A549 (cell line): ENCODE measurements at regions not wholly inside any gene's neighbourhood (a gene's known extent, or its start where the extent isn't known, plus 50 kb on each side); places are given as distances from the start of the nearest gene placed in this dataset.
"Not testable (repeated sequence)": the region's sequence is repeated elsewhere in the genome, so short reads cannot be mapped to it uniquely, and the experiment has no call there.

Experiments used
- ATAC-seq, 2 experiments: fragments of 200-7000 bp in 1 of 2; fragments of >200 bp in 1 of 2; cut with Nextera tagmentation in 1 of 2; cut with Tn5 transposase in 1 of 2; 3 replicates each; pipeline versions ENCODE4 v1.8.0 to v1.9.1; 2018 to 2020; ENCODE audit warnings: mild to moderate bottlenecking in 1 of 2, moderate library complexity in 1 of 2
- CTCF ChIA-PET: fragments of 300-600 bp; sonication (Branson Sonifier 250); formaldehyde crosslinking; extraction: SDS; loops from one replicate; lab custom pipeline; 2021; ENCODE audit warnings: antibody characterized with exemption, inconsistent platforms; lab: Yijun Ruan, JAX
- POLR2A ChIA-PET: fragments of 350-600 bp; formaldehyde crosslinking; extraction: SDS; loops from one replicate; lab custom pipeline; 2021; ENCODE audit warnings: antibody characterized with exemption, inconsistent platforms; lab: Yijun Ruan, JAX
- DNase-seq, 2 experiments: peaks; one replicate each; pipeline versions ENCODE4 v3.0.0 to v3.0.0-alpha.2; 2011 to 2016; ENCODE audit warnings: low read depth in 1 of 2, low spot score in 1 of 2
- FAIRE-seq: peaks from 2 replicates; lab custom pipeline; 2011; peaks lifted over from hg19 to GRCh38; lab: Jason Lieb, UNC
- H3K27ac ChIP-seq, 2 experiments: fragments of >200 bp; sonication (Bioruptor Twin); formaldehyde crosslinking; 3 replicates each; pipeline ENCODE4 v1.5.1; 2016 to 2017
- H3K4me1 ChIP-seq: fragments of >200 bp; sonication (Bioruptor Twin); formaldehyde crosslinking; 3 replicates; pipeline ENCODE4 v1.6.1; 2016
- H3K4me2 ChIP-seq: fragments of >200 bp; sonication (Bioruptor Twin); formaldehyde crosslinking; 3 replicates; pipeline ENCODE4 v1.6.1; 2016
- H3K4me3 ChIP-seq: fragments of >200 bp; sonication (Bioruptor Twin); formaldehyde crosslinking; 3 replicates; pipeline ENCODE4 v1.5.1; 2016
- H3K9me3 ChIP-seq: fragments of >200 bp; sonication (Bioruptor Twin); formaldehyde crosslinking; 3 replicates; pipeline ENCODE4 v1.6.1; 2016
- CBX8 ChIP-seq: fragments of 200-600 bp; sonication (generic); IDR thresholded peaks from 2 replicates; pipeline ENCODE4 v1.6.1; 2016
- CEBPB ChIP-seq, 2 experiments: fragments of >200 bp in 1 of 2; sonication (Bioruptor Twin) in 1 of 2; formaldehyde crosslinking in 1 of 2; IDR thresholded peaks; 2 replicates each; pipeline ENCODE4 v1.6.1; 2012 to 2016
- EHF ChIP-seq: fragments of 250-450 bp; sonication (Bioruptor Pico); IDR thresholded peaks from 2 replicates; pipeline ENCODE4 v1.5.0; 2020; ENCODE audit warnings: mild to moderate bottlenecking
- FOSL2 ChIP-seq, 2 experiments: fragments of 450-650 bp in 1 of 2; fragments of >200 bp in 1 of 2; sonication (Bioruptor Twin) in 1 of 2; formaldehyde crosslinking; IDR thresholded peaks; 2 replicates each; pipeline versions ENCODE4 v1.5.0 to v1.6.1; 2016 to 2020; ENCODE audit warnings: mild to moderate bottlenecking in 1 of 2, moderate library complexity in 1 of 2
- FOXS1 ChIP-seq: fragments of 250-450 bp; sonication (Bioruptor Pico); IDR thresholded peaks from 2 replicates; pipeline ENCODE4 v1.5.0; 2020; ENCODE audit warnings: mild to moderate bottlenecking, moderate library complexity
- HOXA7 ChIP-seq: fragments of 250-450 bp; sonication (Bioruptor Pico); IDR thresholded peaks from 2 replicates; pipeline ENCODE4 v1.5.0; 2020; ENCODE audit warnings: mild to moderate bottlenecking, moderate library complexity
- JUNB ChIP-seq: fragments of >200 bp; sonication (Bioruptor Twin); formaldehyde crosslinking; IDR thresholded peaks from 2 replicates; pipeline ENCODE4 v1.6.1; 2016
- KDM1A ChIP-seq: fragments of 200-600 bp; sonication (generic); IDR thresholded peaks from 2 replicates; pipeline ENCODE4 v1.6.1; 2016; ENCODE audit warnings: low read depth, mild to moderate bottlenecking
- MAFK ChIP-seq: fragments of 450-650 bp; IDR thresholded peaks from 2 replicates; pipeline ENCODE4 v1.6.1; 2014; ENCODE audit not compliant: partially characterized antibody
- MAZ ChIP-seq: fragments of 150-350 bp; IDR thresholded peaks from 2 replicates; pipeline ENCODE4 v1.6.1; 2014; ENCODE audit warnings: antibody characterized with exemption, low read depth, low read length, borderline replicate concordance
- NR3C1 ChIP-seq: fragments of >200 bp; sonication (Bioruptor Twin); formaldehyde crosslinking; IDR thresholded peaks from 3 replicates; pipeline ENCODE4 v1.6.1; 2017
- POLR2A ChIP-seq: IDR thresholded peaks from 2 replicates; pipeline ENCODE4 v1.6.1; 2012; ENCODE audit warnings: mild to moderate bottlenecking, low read length
- RAD21 ChIP-seq, 2 experiments: fragments of >200 bp in 1 of 2; sonication (Bioruptor Twin) in 1 of 2; formaldehyde crosslinking in 1 of 2; IDR thresholded peaks in 1 of 2; conservative IDR thresholded peaks in 1 of 2; 2 replicates in 1 of 2; 3 replicates in 1 of 2; pipeline ENCODE4 v1.6.1; 2012 to 2018; ENCODE audit warnings: inconsistent platforms in 1 of 2
- RARB ChIP-seq: fragments of 250-450 bp; sonication (Bioruptor Pico); IDR thresholded peaks from 2 replicates; pipeline ENCODE4 v1.8.0; 2021; ENCODE audit warnings: mild to moderate bottlenecking, moderate library complexity
- RCOR1 ChIP-seq: fragments of 150-350 bp; IDR thresholded peaks from 2 replicates; pipeline ENCODE4 v1.6.1; 2014; ENCODE audit warnings: antibody characterized with exemption, low read length, low read depth
- SMC3 ChIP-seq: fragments of >200 bp; sonication (Bioruptor Twin); formaldehyde crosslinking; IDR thresholded peaks from 3 replicates; pipeline ENCODE4 v1.6.1; 2018; ENCODE audit warnings: inconsistent platforms
- TFCP2L1 ChIP-seq: fragments of 250-450 bp; sonication (Bioruptor Pico); IDR thresholded peaks from 2 replicates; pipeline ENCODE4 v1.5.0; 2021; ENCODE audit warnings: mild to moderate bottlenecking
- WGBS: methylation state at CpG from one replicate; pipeline ENCODE4 v1.1.6; 2017; ENCODE audit errors: missing lambda C conversion rate; 5-methylcytosine and 5-hydroxymethylcytosine counted together
- TF ChIP-seq, protein P1 (sequence below): fragments of >200 bp; sonication (Bioruptor Twin); formaldehyde crosslinking; IDR thresholded peaks from 2 replicates; pipeline ENCODE4 v1.6.1; 2016
- TF ChIP-seq, protein P2 (sequence below): fragments of 150-350 bp; IDR thresholded peaks from 2 replicates; pipeline ENCODE4 v1.6.1; 2014; ENCODE audit warnings: low read depth, mild to moderate bottlenecking, low read length
- TF ChIP-seq, protein P3 (sequence below): IDR thresholded peaks from 2 replicates; pipeline ENCODE4 v1.6.1; 2012; ENCODE audit warnings: low read depth, borderline replicate concordance
- TF ChIP-seq, protein P4 (sequence below): fragments of 450-650 bp; IDR thresholded peaks from 2 replicates; pipeline ENCODE4 v1.6.1; 2014; ENCODE audit warnings: antibody characterized with exemption
- TF ChIP-seq, protein P5 (sequence below): fragments of 250-450 bp; sonication (Bioruptor Pico); IDR thresholded peaks from 2 replicates; pipeline ENCODE4 v1.5.0; 2021; ENCODE audit warnings: mild to moderate bottlenecking, moderate library complexity, borderline replicate concordance

DNA sequence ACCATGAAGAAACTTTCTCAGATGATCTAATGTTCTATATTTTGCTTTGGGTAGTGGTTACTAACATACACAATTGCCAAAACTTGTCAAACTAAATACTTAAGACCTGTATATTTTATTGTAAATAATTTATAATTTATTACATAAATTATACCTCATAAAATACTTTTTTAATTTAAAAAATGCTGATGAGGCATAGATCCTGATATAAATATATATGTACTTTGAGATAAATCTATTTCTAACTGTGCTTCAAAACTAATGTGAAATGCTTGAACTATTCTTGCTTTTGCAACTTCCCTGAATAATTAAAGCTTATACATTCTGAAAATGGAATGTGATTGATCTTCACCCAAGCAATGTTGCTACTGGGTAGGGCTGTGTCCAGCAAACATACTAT is 568.8 kb downstream of the INSC start:
- no peak for DNase-seq
- FAIRE-seq, result no peak
- H3K27ac ChIP-seq, result no peak overlapping the region
- CTCF ChIA-PET, result no interaction called here
- no peak overlapping the region for H3K4me3 ChIP-seq
- H3K4me1 ChIP-seq, result no peaks in the 10 kb centered on the region
- H3K4me2 ChIP-seq, result no peak overlapping the region
- POLR2A ChIA-PET, result no interaction called here
- H3K9me3 ChIP-seq, result no peaks in the 10 kb centered on the region
- ATAC-seq, result no peak
- TF ChIP-seq MAFK (peak; percentile 17), POLR2A (no peak)

DNA sequence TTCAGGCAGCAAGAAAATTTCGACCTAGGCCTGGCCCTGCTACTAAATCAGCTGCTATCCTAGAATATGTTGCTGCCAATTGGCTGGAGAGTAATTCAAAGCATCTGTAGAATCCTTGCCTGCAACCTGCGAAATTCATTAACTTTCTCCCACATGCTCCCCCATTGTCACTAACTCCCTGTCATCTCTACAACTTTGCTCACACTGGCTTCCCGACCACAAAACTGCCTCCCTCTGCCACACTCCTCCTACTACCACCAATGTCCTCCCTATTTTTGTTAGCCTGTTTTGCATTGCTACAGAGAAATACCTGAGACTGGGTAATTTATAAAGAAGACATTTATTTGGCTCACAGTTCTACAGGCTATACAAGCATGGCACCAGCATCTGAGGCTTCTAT is 570.6 kb downstream of the INSC start:
- no peak overlapping the region for H3K4me2 ChIP-seq
- no peak overlapping the region for H3K4me3 ChIP-seq
- no peak overlapping the region for H3K27ac ChIP-seq
- 18% methylated on average over 3 of the region's 3 CpGs for WGBS
- no peak for TF ChIP-seq TFCP2L1 (CRISPR knock-in tag)
- TF ChIP-seq CEBPB (IDR thresholded peaks at IDR 0.05), result no peak
- TF ChIP-seq, protein P1, sequence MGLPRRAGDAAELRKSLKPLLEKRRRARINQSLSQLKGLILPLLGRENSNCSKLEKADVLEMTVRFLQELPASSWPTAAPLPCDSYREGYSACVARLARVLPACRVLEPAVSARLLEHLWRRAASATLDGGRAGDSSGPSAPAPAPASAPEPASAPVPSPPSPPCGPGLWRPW, result no peak
- no peak for TF ChIP-seq CBX8
- no peak for TF ChIP-seq NR3C1
- TF ChIP-seq, protein P2, sequence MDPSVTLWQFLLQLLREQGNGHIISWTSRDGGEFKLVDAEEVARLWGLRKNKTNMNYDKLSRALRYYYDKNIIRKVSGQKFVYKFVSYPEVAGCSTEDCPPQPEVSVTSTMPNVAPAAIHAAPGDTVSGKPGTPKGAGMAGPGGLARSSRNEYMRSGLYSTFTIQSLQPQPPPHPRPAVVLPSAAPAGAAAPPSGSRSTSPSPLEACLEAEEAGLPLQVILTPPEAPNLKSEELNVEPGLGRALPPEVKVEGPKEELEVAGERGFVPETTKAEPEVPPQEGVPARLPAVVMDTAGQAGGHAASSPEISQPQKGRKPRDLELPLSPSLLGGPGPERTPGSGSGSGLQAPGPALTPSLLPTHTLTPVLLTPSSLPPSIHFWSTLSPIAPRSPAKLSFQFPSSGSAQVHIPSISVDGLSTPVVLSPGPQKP, result no peak
- TF ChIP-seq, protein P3, sequence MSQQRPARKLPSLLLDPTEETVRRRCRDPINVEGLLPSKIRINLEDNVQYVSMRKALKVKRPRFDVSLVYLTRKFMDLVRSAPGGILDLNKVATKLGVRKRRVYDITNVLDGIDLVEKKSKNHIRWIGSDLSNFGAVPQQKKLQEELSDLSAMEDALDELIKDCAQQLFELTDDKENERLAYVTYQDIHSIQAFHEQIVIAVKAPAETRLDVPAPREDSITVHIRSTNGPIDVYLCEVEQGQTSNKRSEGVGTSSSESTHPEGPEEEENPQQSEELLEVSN, result no peak
- no peak for TF ChIP-seq FOSL2 (IDR thresholded peaks at IDR 0.05)
- TF ChIP-seq FOSL2 (CRISPR knock-in tag; IDR thresholded peaks at IDR 0.05), result no peak
- TF ChIP-seq RCOR1, result no peak
- TF ChIP-seq RARB (CRISPR knock-in tag), result no peak
- TF ChIP-seq MAZ, result no peak
- no peak for TF ChIP-seq FOXS1
- TF ChIP-seq, protein P4, sequence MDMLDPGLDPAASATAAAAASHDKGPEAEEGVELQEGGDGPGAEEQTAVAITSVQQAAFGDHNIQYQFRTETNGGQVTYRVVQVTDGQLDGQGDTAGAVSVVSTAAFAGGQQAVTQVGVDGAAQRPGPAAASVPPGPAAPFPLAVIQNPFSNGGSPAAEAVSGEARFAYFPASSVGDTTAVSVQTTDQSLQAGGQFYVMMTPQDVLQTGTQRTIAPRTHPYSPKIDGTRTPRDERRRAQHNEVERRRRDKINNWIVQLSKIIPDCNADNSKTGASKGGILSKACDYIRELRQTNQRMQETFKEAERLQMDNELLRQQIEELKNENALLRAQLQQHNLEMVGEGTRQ, result no peak
- no peak for TF ChIP-seq RAD21 (conservative IDR thresholded peaks at IDR 0.05 in 1 of 2, IDR thresholded peaks at IDR 0.05 in 1 of 2)
- no peak for TF ChIP-seq EHF
- TF ChIP-seq HOXA7 (CRISPR knock-in tag), result no peak
- TF ChIP-seq, protein P5, sequence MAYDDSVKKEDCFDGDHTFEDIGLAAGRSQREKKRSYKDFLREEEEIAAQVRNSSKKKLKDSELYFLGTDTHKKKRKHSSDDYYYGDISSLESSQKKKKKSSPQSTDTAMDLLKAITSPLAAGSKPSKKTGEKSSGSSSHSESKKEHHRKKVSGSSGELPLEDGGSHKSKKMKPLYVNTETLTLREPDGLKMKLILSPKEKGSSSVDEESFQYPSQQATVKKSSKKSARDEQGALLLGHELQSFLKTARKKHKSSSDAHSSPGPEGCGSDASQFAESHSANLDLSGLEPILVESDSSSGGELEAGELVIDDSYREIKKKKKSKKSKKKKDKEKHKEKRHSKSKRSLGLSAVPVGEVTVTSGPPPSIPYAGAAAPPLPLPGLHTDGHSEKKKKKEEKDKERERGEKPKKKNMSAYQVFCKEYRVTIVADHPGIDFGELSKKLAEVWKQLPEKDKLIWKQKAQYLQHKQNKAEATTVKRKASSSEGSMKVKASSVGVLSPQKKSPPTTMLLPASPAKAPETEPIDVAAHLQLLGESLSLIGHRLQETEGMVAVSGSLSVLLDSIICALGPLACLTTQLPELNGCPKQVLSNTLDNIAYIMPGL (CRISPR knock-in tag), result no peak
- no peak for TF ChIP-seq JUNB
- TF ChIP-seq SMC3, result no peak
- no peak for TF ChIP-seq KDM1A
- TF ChIP-seq, all 56 proteins: peak for 0
- FAIRE-seq, result no peak
- POLR2A ChIA-PET, result no interaction called here
- no peaks in the 10 kb centered on the region for H3K9me3 ChIP-seq
- CTCF ChIA-PET, result interaction anchor here (1.7 kb wide), 1 partner anchor 53 kb away, joined by 3 read pairs; no protein-coding TSS in a partner anchor
- H3K4me1 ChIP-seq, result no peaks in the 10 kb centered on the region
- no peak for DNase-seq
- ATAC-seq, result no peak

DNA sequence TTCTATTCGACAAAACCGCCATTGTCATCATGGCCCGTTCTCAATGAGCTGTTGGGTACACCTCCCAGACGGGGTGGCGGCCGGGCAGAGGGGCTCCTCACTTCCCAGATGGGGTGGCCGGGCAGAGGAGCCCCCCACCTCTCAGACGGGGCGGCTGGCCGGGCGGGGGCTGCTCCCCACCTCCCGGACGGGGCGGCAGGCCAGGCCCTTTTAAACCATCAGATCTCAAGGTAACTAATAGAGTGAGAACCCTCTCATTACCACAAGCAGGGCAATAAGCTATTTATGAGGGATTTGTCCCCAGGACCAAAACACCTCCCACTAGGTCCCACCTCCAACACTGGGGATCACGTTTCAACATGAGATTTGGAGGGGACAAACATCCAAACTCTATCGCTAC is 571.5 kb downstream of the INSC start:
- CTCF ChIA-PET, H3K4me2 ChIP-seq, H3K4me1 ChIP-seq, ATAC-seq, POLR2A ChIA-PET, H3K27ac ChIP-seq, FAIRE-seq, H3K9me3 ChIP-seq, DNase-seq, H3K4me3 ChIP-seq: not testable (repeated sequence)
- WGBS, result 31% methylated on average over 11 of the region's 16 CpGs
